Fibroblast of villous mesenchyme (primary cell): ENCODE measurements at regions not wholly inside any gene's neighbourhood (a gene's known extent, or its start where the extent isn't known, plus 50 kb on each side); places are given as distances from the start of the nearest gene placed in this dataset.
"Not testable (repeated sequence)": the region's sequence is repeated elsewhere in the genome, so short reads cannot be mapped to it uniquely, and the experiment has no call there.

Experiments
- DNase-seq: peaks from one replicate; pipeline ENCODE4 v3.0.0-alpha.2; 2010; ENCODE audit warnings: low read depth
- H3K4me3 ChIP-seq: 2 replicates; pipeline ENCODE4 v1.5.1; 2011; ENCODE audit warnings: low read depth, mild to moderate bottlenecking, low read length
- TF ChIP-seq, protein P1 (sequence below): IDR thresholded peaks from 2 replicates; pipeline ENCODE4 v1.5.1; 2012; ENCODE audit warnings: low read depth, mild to moderate bottlenecking, low read length; ENCODE audit not compliant: insufficient read depth

- TF ChIP-seq, protein P1, sequence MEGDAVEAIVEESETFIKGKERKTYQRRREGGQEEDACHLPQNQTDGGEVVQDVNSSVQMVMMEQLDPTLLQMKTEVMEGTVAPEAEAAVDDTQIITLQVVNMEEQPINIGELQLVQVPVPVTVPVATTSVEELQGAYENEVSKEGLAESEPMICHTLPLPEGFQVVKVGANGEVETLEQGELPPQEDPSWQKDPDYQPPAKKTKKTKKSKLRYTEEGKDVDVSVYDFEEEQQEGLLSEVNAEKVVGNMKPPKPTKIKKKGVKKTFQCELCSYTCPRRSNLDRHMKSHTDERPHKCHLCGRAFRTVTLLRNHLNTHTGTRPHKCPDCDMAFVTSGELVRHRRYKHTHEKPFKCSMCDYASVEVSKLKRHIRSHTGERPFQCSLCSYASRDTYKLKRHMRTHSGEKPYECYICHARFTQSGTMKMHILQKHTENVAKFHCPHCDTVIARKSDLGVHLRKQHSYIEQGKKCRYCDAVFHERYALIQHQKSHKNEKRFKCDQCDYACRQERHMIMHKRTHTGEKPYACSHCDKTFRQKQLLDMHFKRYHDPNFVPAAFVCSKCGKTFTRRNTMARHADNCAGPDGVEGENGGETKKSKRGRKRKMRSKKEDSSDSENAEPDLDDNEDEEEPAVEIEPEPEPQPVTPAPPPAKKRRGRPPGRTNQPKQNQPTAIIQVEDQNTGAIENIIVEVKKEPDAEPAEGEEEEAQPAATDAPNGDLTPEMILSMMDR, result no peak
- no peak for DNase-seq
- no peak overlapping the region for H3K4me3 ChIP-seq
Measured at GRCh38 chr11:79610678-79611077, 169.8 kb upstream of the TENM4 start.

DNA sequence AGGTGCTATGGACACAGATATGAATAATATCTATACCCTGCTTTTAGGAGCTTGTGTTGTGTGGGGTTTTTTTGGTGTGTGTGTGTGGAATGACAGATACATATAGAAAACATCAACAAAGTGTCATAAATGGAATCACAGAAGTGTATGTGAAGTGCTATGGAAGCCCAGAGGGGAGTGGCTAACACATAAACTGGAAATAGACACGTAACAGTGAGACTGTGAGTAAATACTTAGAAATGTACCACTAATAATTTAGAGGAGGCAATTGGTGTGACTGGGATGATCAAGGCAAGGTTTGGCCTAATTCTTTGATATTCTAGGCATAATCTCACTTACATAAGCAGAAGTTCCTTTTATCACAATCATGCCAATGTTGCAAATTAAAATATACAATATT is 169.3 kb upstream of the TENM4 start:
- TF ChIP-seq, protein P1, result no peak
- H3K4me3 ChIP-seq, result no peak overlapping the region
- no peak for DNase-seq

GRCh38 chr11:79609511-79609910 is 168.7 kb upstream of the TENM4 start:
- DNase-seq, result no peak
- H3K4me3 ChIP-seq, result no peak overlapping the region

GRCh38 chr11:79606461-79606860 is 165.6 kb upstream of the TENM4 start:
- DNase-seq, H3K4me3 ChIP-seq: not testable (repeated sequence)

More at GRCh38 chr11:79609511-79609910, 168.7 kb upstream of the TENM4 start:
- TF ChIP-seq, protein P1, result no peak

DNA sequence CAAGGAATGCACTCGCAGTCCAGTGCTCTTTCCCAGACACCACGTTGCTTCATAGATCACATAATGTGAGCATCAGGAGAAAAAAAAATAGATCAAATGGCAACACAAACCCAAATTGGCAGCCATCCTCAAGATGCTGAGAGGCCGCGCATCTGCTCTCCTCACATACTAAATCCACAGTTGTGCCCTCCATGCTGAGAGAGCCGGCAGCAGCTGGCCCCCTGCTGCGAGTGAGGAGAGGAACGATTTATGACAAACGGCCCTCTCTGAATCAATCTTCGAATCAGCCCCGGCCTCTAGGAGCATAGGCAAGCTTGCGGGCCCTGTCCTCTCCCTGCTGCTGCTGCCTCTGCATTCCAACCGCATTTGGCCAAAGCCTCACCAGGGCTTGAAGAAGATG is 159.9 kb upstream of the TENM4 start:
- TF ChIP-seq, protein P1, result no peak
- DNase-seq, result no peak
- no peak overlapping the region for H3K4me3 ChIP-seq

- TF ChIP-seq, protein P1, result no peak
- DNase-seq, result no peak
- no peak overlapping the region for H3K4me3 ChIP-seq
Measured at GRCh38 chr11:79594834-79595233, 154.0 kb upstream of the TENM4 start.

DNA sequence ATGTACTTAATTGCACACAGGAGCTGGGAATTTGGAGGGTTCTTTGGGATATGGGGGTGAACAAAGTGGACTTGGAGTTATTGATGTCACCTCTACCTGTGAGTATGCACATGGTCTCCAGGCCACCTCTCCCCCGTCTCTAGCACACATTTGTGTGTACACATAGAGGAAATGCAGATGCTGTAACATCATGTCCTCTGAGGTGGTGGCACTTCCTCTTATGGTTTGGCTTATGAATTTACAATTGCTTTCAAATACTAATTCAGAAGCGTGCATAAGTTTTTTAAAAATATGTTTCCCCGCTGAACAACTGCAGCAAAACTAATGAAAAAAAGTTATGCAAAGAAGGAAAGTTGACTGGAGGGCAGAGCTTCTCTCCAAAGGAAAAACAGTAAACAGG is 152.0 kb upstream of the TENM4 start:
- no peak for DNase-seq
- H3K4me3 ChIP-seq, result no peak overlapping the region
- TF ChIP-seq, protein P1, result no peak

- DNase-seq, result no peak
- TF ChIP-seq, protein P1, result no peak
- H3K4me3 ChIP-seq, result no peak overlapping the region
Measured at GRCh38 chr11:79592406-79592805, 151.6 kb upstream of the TENM4 start.
